ENCODE measurements at regions not wholly inside any gene's neighbourhood (a gene's known extent, or its start where the extent isn't known, plus 50 kb on each side); places are given as distances from the start of the nearest gene placed in this dataset.

- TF ChIP-seq ZNF274 (IDR thresholded peaks at IDR 0.05; ENCODE audit: low read depth, low read length), result no peak
- no peak for TF ChIP-seq YY1 (IDR thresholded peaks at IDR 0.05; ENCODE audit: insufficient read depth, insufficient read length)
- no peak for TF ChIP-seq SUZ12 (IDR thresholded peaks at IDR 0.05; ENCODE audit: extremely low read depth, insufficient read depth, insufficient read length)
- no peak for DNase-seq (ENCODE audit: low read depth, low spot score)
- H3K9me3 ChIP-seq (ENCODE audit: insufficient read depth, low read length), result no peaks in the 10 kb centered on the region
- H3K9ac ChIP-seq (ENCODE audit: insufficient read length, low read depth), result no peak overlapping the region
- no peaks in the 10 kb centered on the region for H3K36me3 ChIP-seq (ENCODE audit: insufficient read depth, insufficient read length, low read length)
- H3K27me3 ChIP-seq (ENCODE audit: insufficient read depth, insufficient read length), result no peaks in the 10 kb centered on the region
- no peaks in the 10 kb centered on the region for H3K4me1 ChIP-seq (ENCODE audit: insufficient read depth, insufficient read length)
- H3K4me3 ChIP-seq (ENCODE audit: insufficient read length, low read depth), result no peak overlapping the region
Measured at GRCh38 chr18:41655074-41655473, 300.0 kb upstream of the PIK3C3 start.

- no peaks in the 10 kb centered on the region for H3K9me3 ChIP-seq (ENCODE audit: insufficient read depth, low read length)
- no peak overlapping the region for H3K9ac ChIP-seq (ENCODE audit: insufficient read length, low read depth)
- no peak for DNase-seq (ENCODE audit: low read depth, low spot score)
- no peaks in the 10 kb centered on the region for H3K4me1 ChIP-seq (ENCODE audit: insufficient read depth, insufficient read length)
- H3K4me3 ChIP-seq (ENCODE audit: insufficient read length, low read depth), result no peak overlapping the region
- H3K36me3 ChIP-seq (ENCODE audit: insufficient read depth, insufficient read length, low read length), result no peaks in the 10 kb centered on the region
- TF ChIP-seq SUZ12 (IDR thresholded peaks at IDR 0.05; ENCODE audit: extremely low read depth, insufficient read depth, insufficient read length) (no peak), YY1 (IDR thresholded peaks at IDR 0.05; ENCODE audit: insufficient read depth, insufficient read length) (no peak), ZNF274 (IDR thresholded peaks at IDR 0.05; ENCODE audit: low read depth, low read length) (no peak)
- H3K27me3 ChIP-seq (ENCODE audit: insufficient read depth, insufficient read length), result no peaks in the 10 kb centered on the region
Measured at GRCh38 chr18:41647914-41648313, 307.1 kb upstream of the PIK3C3 start.

- no peak overlapping the region for H3K4me3 ChIP-seq (ENCODE audit: insufficient read length, low read depth)
- H3K27me3 ChIP-seq (ENCODE audit: insufficient read depth, insufficient read length), result no peaks in the 10 kb centered on the region
- H3K36me3 ChIP-seq (ENCODE audit: insufficient read depth, insufficient read length, low read length), result no peaks in the 10 kb centered on the region
- no peaks in the 10 kb centered on the region for H3K4me1 ChIP-seq (ENCODE audit: insufficient read depth, insufficient read length)
- H3K9me3 ChIP-seq (ENCODE audit: insufficient read depth, low read length), result no peaks in the 10 kb centered on the region
- TF ChIP-seq YY1 (IDR thresholded peaks at IDR 0.05; ENCODE audit: insufficient read depth, insufficient read length) (no peak), ZNF274 (IDR thresholded peaks at IDR 0.05; ENCODE audit: low read depth, low read length) (no peak), SUZ12 (IDR thresholded peaks at IDR 0.05; ENCODE audit: extremely low read depth, insufficient read depth, insufficient read length) (no peak)
- no peak for DNase-seq (ENCODE audit: low read depth, low spot score)
- H3K9ac ChIP-seq (ENCODE audit: insufficient read length, low read depth), result no peak overlapping the region
Measured at GRCh38 chr18:41646915-41647620, 308.0 kb upstream of the PIK3C3 start.

- Histone ChIP-seq H3K4me1 (ENCODE audit: insufficient read depth, insufficient read length) (no peaks in the 10 kb centered on the region), H3K9me3 (ENCODE audit: insufficient read depth, low read length) (no peaks in the 10 kb centered on the region), H3K36me3 (ENCODE audit: insufficient read depth, insufficient read length, low read length) (no peaks in the 10 kb centered on the region), H3K4me3 (ENCODE audit: insufficient read length, low read depth) (no peak overlapping the region), H3K9ac (ENCODE audit: insufficient read length, low read depth) (no peak overlapping the region), H3K27me3 (ENCODE audit: insufficient read depth, insufficient read length) (no peaks in the 10 kb centered on the region)
- no peak for DNase-seq (ENCODE audit: low read depth, low spot score)
- TF ChIP-seq SUZ12 (IDR thresholded peaks at IDR 0.05; ENCODE audit: extremely low read depth, insufficient read depth, insufficient read length), result no peak
- TF ChIP-seq YY1 (IDR thresholded peaks at IDR 0.05; ENCODE audit: insufficient read depth, insufficient read length), result no peak
- no peak for TF ChIP-seq ZNF274 (IDR thresholded peaks at IDR 0.05; ENCODE audit: low read depth, low read length)
Measured at GRCh38 chr18:41645589-41646360, 309.3 kb upstream of the PIK3C3 start.

GRCh38 chr18:41644466-41644865 is 310.6 kb upstream of the PIK3C3 start:
- H3K9me3 ChIP-seq (ENCODE audit: insufficient read depth, low read length), result no peaks in the 10 kb centered on the region

GRCh38 chr18:41643427-41643826 is 311.6 kb upstream of the PIK3C3 start:
- TF ChIP-seq SUZ12 (IDR thresholded peaks at IDR 0.05; ENCODE audit: extremely low read depth, insufficient read depth, insufficient read length) (no peak), YY1 (IDR thresholded peaks at IDR 0.05; ENCODE audit: insufficient read depth, insufficient read length) (no peak), ZNF274 (IDR thresholded peaks at IDR 0.05; ENCODE audit: low read depth, low read length) (no peak)
- H3K4me1 ChIP-seq (ENCODE audit: insufficient read depth, insufficient read length), result no peaks in the 10 kb centered on the region
- DNase-seq (ENCODE audit: low read depth, low spot score), result no peak
- H3K9me3 ChIP-seq (ENCODE audit: insufficient read depth, low read length), result no peaks in the 10 kb centered on the region
- H3K27me3 ChIP-seq (ENCODE audit: insufficient read depth, insufficient read length), result no peaks in the 10 kb centered on the region
- H3K4me3 ChIP-seq (ENCODE audit: insufficient read length, low read depth), result no peak overlapping the region
- H3K9ac ChIP-seq (ENCODE audit: insufficient read length, low read depth), result no peak overlapping the region
- no peaks in the 10 kb centered on the region for H3K36me3 ChIP-seq (ENCODE audit: insufficient read depth, insufficient read length, low read length)

More at GRCh38 chr18:41644466-41644865, 310.6 kb upstream of the PIK3C3 start:
- TF ChIP-seq ZNF274 (IDR thresholded peaks at IDR 0.05; ENCODE audit: low read depth, low read length), result no peak
- TF ChIP-seq YY1 (IDR thresholded peaks at IDR 0.05; ENCODE audit: insufficient read depth, insufficient read length), result no peak
- TF ChIP-seq SUZ12 (IDR thresholded peaks at IDR 0.05; ENCODE audit: extremely low read depth, insufficient read depth, insufficient read length), result no peak
- Histone ChIP-seq H3K9ac (ENCODE audit: insufficient read length, low read depth) (no peak overlapping the region), H3K36me3 (ENCODE audit: insufficient read depth, insufficient read length, low read length) (no peaks in the 10 kb centered on the region), H3K4me1 (ENCODE audit: insufficient read depth, insufficient read length) (no peaks in the 10 kb centered on the region), H3K4me3 (ENCODE audit: insufficient read length, low read depth) (no peak overlapping the region), H3K27me3 (ENCODE audit: insufficient read depth, insufficient read length) (no peaks in the 10 kb centered on the region)
- DNase-seq (ENCODE audit: low read depth, low spot score), result no peak

GRCh38 chr18:41642756-41643155 is 312.3 kb upstream of the PIK3C3 start:
- TF ChIP-seq SUZ12 (IDR thresholded peaks at IDR 0.05; ENCODE audit: extremely low read depth, insufficient read depth, insufficient read length), result no peak
- TF ChIP-seq YY1 (IDR thresholded peaks at IDR 0.05; ENCODE audit: insufficient read depth, insufficient read length), result no peak
- TF ChIP-seq ZNF274 (IDR thresholded peaks at IDR 0.05; ENCODE audit: low read depth, low read length), result no peak
- Histone ChIP-seq H3K4me1 (ENCODE audit: insufficient read depth, insufficient read length) (no peaks in the 10 kb centered on the region), H3K9me3 (ENCODE audit: insufficient read depth, low read length) (no peaks in the 10 kb centered on the region), H3K27me3 (ENCODE audit: insufficient read depth, insufficient read length) (no peaks in the 10 kb centered on the region), H3K9ac (ENCODE audit: insufficient read length, low read depth) (no peak overlapping the region), H3K36me3 (ENCODE audit: insufficient read depth, insufficient read length, low read length) (no peaks in the 10 kb centered on the region), H3K4me3 (ENCODE audit: insufficient read length, low read depth) (no peak overlapping the region)
- DNase-seq (ENCODE audit: low read depth, low spot score), result no peak

All from NT2/D1 (cell line).